ENCODE measurements at regions not wholly inside any gene's neighbourhood (a gene's known extent, or its start where the extent isn't known, plus 50 kb on each side); places are given as distances from the start of the nearest gene placed in this dataset.

- TF ChIP-seq POLR2A (IDR thresholded peaks at IDR 0.05) (no peak), POLR2AphosphoS5 (IDR thresholded peaks at IDR 0.05) (no peak), CTCF (IDR thresholded peaks at IDR 0.05) (no peak), EP300 (IDR thresholded peaks at IDR 0.05) (no peak)
Observed at GRCh38 chr10:2682491-2682890, 384.9 kb upstream of the PFKP start.

All from sigmoid colon (tissue), 4 donors.